Activated CD8-positive, alpha-beta memory T cell treated with anti-CD3 and anti-CD28 coated beads, Interleukin-2, amount 50 U/mL, for 48 hours (primary cell): ENCODE measurements at regions not wholly inside any gene's neighbourhood (a gene's known extent, or its start where the extent isn't known, plus 50 kb on each side); places are given as distances from the start of the nearest gene placed in this dataset.
"Not testable (repeated sequence)": the region's sequence is repeated elsewhere in the genome, so short reads cannot be mapped to it uniquely, and the experiment has no call there.

Experiments used
- DNase-seq: peaks from one replicate; pipeline ENCODE4 v3.0.0-alpha.2; 2020

DNA sequence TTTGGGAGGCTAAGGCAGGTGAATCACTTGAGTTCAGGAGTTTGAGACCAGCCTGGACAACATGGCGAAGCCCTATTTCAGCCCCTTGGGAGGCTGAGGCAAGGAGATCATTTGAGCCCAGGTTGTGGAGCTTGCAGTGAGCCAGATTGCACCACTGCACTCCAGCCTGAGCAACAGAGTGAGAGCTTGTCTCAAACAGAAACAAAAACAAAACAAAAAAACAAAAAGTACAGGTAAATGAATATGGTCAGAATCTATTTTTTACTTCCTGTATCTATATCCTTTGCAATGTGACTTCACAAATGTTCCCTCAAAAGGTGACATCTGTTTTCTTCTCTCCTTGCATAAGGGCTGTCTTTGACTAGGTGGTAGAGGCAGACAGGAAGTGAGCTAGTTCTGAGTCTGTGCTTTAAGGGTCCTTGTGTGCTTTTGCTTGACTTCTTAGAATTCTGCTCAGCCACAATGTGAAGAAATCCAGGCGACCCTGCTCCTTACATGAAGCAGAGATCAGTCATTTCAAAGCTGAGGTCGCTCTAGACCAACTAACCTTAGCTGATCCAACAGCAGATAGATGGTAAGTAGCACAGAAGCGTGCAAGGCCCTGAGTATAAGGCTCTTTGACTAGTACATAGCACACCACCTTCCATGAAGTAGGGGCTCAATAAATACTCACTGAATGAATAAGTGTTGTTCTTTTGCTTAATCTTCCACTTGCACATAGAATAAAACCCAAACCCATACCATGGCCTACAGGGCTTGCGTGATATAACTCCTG lies 423.2 kb upstream of the PCDH15 start:
- no peak for DNase-seq

DNA sequence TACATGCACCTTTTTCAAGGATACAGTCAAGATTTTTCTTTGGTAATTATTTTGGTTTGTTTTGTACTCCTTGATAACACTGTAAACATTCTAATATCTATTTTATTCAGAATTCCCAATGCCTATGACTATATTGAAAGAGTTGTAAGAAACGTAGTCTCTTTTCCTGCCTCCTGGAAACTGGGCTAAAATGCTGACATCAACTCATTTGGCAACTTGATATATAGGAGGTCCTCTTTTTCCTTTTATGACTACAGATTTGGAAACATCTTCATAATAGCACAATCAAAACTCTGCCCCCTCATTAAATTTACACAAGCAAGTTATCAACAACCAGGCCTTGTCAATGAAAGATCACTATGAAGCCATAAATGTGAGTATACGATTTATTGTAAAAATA lies 422.3 kb upstream of the PCDH15 start:
- no peak for DNase-seq

DNA sequence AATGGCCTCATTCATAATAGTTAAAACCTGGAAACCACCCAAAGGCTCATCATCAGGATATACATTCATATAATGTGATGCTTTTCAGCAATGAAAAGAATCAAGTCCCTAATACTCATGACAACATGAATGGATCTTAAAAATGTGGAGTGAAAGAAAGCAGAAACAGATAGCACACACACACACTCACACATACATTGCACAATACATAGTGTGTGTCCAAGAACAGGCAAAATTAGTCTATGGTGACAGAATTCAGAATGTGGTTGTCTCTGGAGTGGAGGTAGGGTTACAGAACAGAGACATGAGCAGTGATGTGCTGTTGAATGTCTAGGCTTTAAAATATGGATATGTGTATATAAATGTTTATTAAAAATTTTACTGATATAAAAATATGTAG lies 419.9 kb upstream of the PCDH15 start:
- DNase-seq = no peak

DNA sequence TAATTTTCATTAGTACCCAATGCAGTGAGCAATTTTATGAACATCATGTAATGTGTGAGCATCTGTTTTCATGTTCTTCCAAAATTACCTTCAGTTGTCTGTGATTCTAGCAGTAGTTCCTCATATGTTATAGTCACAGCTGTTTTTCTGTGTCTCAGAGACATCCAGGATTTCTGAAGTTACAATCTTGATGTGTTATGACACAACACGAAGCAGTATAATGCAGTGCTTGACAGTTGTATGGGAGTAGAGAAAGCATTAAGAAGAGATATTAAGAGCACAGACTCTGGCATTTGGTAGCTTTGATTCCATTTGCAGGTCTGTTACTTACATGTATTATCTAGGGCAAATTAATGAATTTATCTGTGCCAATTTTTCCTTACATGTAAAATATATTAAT lies 414.7 kb upstream of the PCDH15 start:
- DNase-seq = no peak

DNA sequence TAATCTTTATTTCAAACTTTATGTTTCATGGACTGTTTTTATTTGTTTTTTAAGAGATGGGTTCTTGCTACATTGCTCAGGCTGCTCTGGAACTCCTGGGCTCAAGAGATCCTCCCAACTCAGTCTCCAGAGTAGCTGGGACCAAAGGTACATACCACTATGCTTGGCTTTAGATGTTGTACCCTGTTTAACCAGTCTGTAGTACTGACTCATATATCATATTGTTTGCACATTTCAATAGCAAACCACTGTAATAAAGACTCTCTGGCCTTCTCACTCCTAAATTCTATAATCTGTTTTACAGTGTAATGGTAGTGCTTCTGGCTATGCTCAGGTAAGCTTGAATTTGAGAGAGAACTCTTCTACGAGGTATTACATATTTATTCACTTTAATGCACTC lies 413.6 kb upstream of the PCDH15 start:
- DNase-seq = no peak

DNA sequence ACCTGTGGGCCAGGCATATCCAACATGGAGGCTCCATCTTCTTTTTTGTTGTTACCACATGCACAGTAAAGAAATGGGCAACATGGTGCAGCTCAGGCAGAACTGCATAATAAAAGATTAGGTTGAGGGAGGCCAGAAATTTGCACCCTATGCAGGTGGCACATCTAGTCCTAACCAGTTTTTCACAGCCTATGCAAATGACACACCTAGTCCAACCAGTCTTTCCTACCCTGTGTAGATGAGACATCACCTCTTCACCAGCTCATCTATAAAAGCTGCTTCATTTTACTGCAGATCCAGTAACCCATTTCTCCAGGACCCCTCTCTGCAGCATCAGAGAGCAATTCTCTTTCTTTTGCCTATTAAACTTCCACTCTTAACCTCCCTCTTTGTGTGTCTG lies 411.0 kb upstream of the PCDH15 start:
- DNase-seq = no peak

DNA sequence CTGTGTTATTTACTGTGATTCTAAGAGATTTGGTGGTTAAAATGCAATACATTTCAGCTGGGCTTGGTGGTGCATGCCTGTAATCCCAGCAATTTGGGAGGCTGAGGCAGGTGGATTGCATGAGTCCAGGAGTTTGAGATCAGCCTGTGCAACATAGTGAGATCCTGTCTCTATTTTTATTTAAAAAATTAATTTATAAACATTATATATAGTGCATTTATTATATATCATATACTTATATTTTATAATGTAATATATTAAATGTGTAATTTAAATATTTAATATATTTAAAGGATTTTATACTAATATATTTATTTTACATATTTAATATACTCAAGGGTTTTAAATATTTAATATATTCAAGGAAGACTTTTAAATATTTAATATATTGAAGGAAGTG lies 402.8 kb upstream of the PCDH15 start:
- no peak for DNase-seq

DNA sequence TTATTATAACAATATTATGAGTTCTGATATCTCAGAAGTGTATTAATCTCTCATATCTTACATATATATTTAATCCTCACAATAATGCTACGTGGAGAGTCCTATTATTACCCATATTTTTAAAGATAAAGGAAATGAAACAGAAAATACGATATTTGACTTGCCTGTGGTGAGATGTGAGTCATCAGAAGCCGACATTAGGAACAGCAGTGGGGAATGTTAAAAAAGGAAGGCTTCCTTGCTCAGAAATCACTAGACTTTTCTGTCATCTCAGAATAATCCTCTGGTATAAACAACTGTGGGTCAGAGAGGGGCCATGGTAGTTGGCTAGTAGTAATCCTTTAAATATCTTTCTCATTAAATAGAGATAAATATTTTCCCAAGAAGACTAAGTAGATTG lies 402.3 kb upstream of the PCDH15 start:
- no peak for DNase-seq

DNA sequence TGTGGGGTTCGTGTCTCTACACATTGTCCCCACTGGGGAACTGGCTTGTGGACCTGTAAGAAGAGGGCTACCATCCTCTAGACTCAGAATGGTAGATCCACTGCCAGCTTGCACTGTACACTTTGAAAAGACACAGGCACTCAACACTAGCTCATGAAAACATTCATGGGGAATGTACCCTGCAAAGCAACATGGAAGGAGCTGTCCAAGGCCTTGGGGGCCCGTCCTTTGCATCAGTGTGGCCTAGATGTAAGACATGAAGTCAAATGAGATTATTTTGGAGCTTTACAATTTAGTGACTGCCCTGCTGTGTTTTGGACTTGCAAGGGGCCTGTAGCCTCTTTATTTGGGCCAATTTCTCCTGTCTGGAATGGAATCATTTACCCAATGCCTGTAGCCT lies 399.0 kb upstream of the PCDH15 start:
- DNase-seq = no peak

DNA sequence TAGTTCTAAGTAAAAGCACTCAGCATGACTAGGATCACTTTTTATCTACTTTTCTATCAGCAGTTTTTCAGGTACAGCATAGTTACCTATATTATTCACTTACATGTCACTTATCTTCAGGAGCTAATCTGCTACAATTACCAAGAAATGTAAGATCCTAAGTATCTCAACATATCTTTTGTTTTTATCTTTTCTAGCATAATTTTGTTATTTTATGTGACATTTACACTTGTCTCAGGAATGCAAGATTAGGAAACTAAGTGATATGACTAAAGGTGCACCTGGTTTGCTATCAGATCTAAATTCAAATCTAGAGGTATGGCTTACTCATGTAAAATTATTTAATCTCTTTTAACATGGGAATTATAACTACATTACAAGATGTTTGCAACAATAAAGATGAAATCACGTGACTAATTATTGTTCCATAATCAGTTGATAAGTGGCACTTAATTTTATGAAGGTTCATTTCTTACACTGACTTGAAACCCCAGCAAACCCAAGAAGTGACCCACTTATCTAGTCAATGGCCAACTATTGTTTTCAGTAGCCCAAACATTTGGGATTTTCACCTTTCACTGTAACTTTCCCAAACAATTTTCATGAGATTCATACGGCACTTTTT lies 390.3 kb upstream of the PCDH15 start:
- no peak for DNase-seq

DNA sequence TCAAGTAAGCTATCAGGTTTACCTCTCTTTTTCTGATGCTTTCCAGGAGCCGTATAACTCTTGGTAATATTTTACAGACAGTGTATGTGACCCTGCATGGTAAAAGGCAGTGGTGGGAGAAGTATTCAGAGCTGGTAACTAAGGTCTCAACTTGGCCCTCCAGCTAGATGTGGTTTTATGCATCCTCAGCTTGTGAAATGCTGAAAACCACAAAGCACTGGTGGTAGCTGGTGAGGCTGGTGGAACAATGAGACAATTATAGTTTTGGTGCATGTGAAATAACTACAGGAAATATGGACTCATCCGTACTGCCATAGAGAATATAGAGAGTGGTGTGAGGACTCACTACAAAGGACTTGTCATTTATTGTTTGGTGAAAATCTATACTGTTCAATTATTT lies 383.0 kb upstream of the PCDH15 start:
- no peak for DNase-seq

DNA sequence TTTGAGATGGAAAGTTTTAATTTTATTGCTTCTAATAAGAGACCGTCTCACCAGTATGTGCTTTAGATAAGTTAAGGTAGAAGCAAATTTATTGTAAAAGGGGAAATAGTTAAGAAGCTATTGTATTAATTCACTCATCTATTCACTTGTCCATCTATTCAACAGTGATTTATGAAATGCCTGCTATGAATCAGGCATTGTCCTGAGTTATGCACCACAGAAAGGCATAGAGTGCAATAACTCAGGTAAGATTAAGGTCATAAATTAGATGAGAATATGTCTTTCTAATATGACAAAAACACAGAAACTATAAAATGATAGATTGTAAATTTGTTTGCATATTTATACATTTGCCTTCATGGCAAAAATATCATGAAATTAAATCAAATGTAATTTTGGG lies 379.3 kb upstream of the PCDH15 start:
- DNase-seq = no peak

DNA sequence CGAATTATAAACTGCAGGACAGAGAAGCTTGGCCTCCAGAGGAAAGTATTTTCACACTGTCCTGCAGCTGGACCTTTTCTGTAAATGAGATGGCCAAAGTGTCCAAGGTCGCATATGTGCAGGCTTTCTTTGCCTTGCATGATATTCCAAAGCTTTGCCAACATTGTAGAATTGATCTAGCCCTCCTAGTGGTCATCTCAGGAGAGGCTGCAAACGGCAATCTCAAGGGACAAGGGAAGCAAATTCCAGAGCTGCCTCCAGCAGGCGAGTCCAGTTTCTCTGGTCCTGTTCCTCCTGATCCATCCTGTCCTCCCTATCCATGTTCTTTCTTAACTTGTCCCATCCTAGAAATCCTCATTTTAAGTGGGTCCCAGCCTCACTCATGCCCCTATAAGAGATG lies 373.4 kb upstream of the PCDH15 start:
- no peak for DNase-seq

DNA sequence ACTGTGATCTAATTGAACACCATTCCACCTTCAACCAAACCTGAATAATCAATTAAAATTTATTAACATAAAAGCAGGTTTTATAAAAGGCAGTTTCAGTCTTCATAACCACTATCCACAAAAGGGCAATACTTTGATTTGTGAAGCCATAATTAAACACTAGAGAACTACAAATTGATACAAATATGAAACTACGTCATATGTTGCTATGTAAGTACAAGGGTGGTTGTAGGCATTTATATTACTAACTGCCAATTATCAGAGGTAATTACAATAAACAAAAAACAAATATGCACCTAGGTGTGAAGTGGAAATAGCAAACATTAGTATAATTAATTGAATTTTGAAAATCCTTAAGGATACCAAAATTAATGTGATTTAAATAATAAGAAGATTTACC lies 368.5 kb upstream of the PCDH15 start:
- no peak for DNase-seq

DNA sequence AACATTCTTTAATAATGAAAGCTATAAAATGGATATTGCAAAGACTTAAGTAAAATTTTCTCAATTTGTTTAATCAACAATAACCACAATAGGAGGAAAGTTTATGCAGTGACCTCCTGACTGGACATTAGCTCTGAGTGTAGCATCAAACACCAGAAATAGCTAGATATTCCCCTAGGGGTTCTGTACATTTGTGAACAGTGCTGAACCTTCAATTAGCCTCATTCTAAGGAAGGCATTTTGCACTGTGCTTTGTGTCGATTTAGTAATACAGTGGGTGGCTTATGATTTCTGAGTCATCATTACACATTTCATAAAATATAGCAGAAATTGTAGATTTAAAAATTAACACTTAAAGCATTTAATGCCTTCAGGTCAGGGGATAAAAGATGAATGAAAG lies 367.3 kb upstream of the PCDH15 start:
- DNase-seq = no peak

DNA sequence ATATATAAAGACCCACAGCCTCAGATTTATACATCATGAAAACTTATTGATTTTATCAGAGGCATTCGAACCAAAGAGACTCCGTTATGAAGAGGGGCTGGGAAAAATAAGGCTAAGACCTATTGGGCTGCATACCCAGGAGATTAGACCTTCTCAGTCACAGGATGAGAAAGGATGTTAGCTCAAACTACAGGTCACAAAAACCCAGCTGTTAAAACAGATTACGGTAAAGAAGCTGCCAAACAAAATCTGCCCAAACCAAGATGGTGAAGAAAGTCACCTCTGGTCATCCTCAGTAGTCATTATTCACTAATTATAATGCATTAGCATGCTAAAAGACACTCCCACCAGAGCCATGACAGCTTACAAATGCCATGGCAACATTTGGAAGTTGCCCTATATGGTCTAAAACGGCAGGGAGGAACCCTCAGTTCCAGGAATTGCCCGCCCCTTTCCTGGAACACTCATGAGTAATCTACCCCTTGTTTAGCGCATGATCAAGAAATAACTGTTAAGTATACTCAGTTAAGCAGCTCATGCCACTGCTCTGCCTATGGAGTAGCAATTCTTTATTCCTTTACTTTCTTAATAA lies 362.5 kb upstream of the PCDH15 start:
- no peak for DNase-seq

DNA sequence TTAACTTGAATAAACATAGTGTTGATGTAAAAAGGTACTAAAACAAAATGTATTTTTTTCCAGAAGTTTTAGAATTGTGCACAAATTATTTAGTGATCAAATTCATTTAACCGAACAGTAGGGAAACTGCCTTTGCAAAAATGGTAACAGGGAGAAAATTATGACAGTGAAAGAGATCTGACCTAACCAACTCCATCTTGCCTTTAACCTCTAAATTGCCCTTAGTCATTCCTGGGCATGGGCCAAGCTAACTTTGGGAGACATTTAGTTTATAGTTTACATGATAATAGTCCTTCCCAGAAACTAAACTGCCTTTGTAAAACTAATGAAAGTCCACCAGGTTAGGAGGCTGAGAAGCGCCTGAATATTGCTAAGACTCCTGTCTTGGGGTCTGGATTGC lies 361.3 kb upstream of the PCDH15 start:
- not testable (repeated sequence) for DNase-seq

DNA sequence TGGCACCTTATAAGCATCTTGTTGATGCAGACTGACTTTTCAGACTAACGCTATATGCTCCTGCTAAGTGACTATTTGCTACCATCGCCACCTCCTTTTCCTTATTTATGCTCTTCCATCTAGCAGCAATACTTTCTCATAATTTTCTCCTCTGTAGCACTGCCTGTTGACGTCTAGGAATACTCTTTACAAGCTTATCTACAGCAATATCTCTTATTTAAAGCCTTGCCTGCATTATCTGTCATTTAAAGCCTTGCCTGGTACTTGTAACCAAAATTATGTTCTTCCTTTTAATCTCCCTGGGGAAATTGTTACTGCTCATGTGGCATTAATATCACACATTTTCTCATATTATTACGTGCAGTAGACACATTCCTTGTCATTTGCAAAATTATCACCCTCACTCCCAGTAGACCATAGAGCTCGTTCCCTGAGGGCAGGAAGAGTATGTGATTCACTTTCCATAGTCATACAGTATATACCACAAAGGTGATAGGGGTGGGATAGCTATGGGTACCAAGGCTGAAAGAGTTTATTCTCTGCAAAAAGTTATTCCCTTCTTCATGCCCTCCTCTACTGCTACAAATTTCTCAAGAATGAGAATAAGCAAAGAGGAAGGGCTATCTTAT lies 359.7 kb upstream of the PCDH15 start:
- no peak for DNase-seq

DNA sequence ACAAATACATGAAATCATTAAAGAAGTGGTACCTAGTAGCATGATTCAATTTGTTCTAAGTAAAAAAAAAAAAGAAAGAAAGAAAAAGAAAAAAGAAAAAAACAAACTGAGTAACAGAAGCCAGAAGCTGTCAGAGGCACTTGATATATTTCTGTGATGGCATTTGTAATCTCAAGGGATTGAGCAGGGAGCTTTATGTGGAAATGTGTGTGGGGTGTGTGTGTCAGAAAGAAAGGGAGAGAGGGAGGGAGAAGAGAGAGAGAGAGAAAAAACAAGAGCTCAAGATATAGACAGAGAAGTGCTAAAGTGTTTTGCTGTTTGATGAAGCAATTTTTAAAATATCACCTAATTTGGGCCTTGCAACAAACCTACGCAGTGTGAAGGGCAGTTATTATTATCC lies 357.6 kb upstream of the PCDH15 start:
- DNase-seq = no peak

DNA sequence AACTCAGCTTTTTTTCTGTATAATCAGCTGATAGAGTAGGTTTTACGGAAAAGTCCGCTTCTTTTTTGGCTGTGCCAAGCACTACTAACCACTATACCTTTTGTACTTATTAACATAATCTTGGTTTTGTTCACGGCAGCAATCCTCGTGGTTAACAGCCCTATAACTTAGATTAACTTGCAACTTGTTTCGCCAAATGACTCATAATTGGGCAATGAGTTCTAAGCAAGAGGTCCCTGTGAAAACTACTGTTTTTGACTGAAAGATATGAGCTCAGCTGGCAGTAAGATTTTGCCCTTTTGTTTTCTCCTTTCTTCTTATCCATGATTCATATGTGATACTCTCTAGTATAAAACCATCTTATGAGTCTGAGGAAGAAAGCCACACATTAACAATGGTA lies 345.0 kb upstream of the PCDH15 start:
- DNase-seq = no peak

DNA sequence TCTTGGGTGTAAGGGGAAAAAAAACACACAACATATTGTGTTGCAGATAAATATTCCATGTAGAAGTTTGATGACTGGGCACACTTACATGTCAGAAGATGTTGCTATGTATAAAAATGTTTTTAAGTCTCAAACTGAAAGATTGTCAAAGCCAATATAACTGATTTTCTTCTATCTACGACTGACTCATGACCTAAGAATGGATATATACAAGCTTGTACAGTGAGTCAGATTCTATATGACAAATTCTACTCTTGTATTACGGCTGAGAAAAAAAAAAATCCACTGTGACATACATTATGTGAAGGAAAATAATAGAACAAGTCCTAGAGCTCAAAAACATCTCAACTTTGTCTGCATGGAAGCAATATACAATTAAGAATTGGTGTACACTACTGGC lies 343.0 kb upstream of the PCDH15 start:
- no peak for DNase-seq

DNA sequence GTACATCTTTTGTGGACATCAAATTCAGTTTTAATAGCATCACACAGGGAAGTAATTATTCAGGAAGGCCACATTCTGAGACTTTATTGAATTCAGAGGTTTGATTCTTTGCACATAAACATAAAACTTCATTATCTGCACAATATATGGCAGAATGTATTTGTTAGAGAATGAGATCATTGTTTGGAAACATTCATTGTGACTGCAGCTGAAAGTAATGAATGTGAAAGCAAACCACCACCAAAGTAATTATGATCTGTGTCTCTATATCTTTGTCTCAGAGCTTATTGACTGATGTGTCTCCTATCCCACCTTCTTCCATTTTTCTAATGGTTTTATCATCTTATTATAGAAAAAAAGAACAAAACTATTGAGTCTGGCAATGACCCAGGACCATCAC lies 340.9 kb upstream of the PCDH15 start:
- no peak for DNase-seq

DNA sequence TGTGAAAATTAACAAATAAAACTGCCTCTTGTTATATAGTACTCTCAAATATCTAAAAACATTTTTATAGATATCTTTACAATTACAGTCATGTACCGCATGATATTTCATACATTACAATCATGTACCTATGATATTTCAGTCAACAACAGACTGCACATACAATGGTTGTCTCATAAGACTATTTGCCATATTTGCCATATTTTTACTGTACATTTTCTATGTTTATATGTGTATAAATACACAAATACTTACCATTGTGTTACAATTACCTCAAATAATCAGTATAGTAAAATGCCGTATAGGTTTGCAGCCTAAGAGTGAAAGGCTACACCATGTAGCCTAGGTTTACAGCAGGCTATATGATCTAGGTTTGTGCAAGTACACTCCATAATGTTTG lies 336.0 kb upstream of the PCDH15 start:
- no peak for DNase-seq

DNA sequence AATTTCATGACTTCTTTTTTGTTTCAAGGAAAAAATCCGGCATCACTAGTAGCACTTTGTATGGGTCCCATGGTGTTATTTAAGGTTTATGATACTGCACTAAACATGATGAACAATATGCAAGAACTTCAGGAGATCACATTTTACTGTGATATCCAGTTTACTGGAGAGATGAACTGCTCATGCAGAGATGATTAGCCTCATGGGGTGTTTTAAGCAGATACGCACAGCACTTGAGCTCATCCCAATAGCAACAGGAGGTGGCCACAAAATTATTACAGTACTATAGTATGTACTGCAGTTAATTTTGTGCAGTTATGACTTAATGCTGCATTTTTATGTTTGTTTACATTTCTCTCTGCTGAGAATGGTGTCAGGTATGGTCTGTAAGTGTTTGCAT lies 303.7 kb upstream of the PCDH15 start:
- no peak for DNase-seq
